H1 (cell line): ENCODE measurements at regions not wholly inside any gene's neighbourhood (a gene's known extent, or its start where the extent isn't known, plus 50 kb on each side); places are given as distances from the start of the nearest gene placed in this dataset.

ENCODE experiments used
- CTCF ChIA-PET: fragments of 300-600 bp; sonication (Branson Sonifier 250); formaldehyde crosslinking; loops from one replicate; lab custom pipeline; 2021; ENCODE audit not compliant: partially characterized antibody; lab: Charles Lee
- POLR2A ChIA-PET: fragments of 300-600 bp; sonication (Branson Sonifier 250); formaldehyde crosslinking; loops from one replicate; lab custom pipeline; 2021; ENCODE audit warnings: inconsistent platforms; ENCODE audit not compliant: partially characterized antibody; lab: Charles Lee
- DNase-seq, 2 experiments: peaks; one replicate each; pipeline versions ENCODE4 v3.0.0 to v3.0.0-alpha.2; 2010 to 2022; ENCODE audit warnings: low spot score in 2 of 2, low read depth in 1 of 2, mixed read lengths in 1 of 2
- FAIRE-seq: peaks from 2 replicates; lab custom pipeline; 2011; peaks lifted over from hg19 to GRCh38; lab: Jason Lieb, UNC
- H2AFZ ChIP-seq: 2 replicates; pipeline ENCODE4 v1.8.1; 2012; ENCODE audit warnings: low read length, inconsistent platforms
- H2AK5ac ChIP-seq: 2 replicates; pipeline ENCODE4 v1.6.1; 2013; ENCODE audit warnings: low read depth, low read length
- H2BK120ac ChIP-seq: replicated peaks from 2 replicates; pipeline ENCODE3; 2013; ENCODE audit warnings: low read depth, low read length, inconsistent platforms
- H2BK12ac ChIP-seq: 2 replicates; pipeline ENCODE4 v1.6.1; 2013; ENCODE audit warnings: low read depth, low read length
- H2BK15ac ChIP-seq: 2 replicates; pipeline ENCODE4 v1.6.1; 2013; ENCODE audit warnings: low read length
- H2BK20ac ChIP-seq: 2 replicates; pipeline ENCODE4 v1.6.1; 2013; ENCODE audit warnings: low read length
- H2BK5ac ChIP-seq: 2 replicates; pipeline ENCODE4 v1.6.1; 2013; ENCODE audit warnings: low read depth, low read length
- H3K14ac ChIP-seq: 2 replicates; pipeline ENCODE4 v1.6.1; 2013; ENCODE audit warnings: inconsistent platforms; ENCODE audit not compliant: insufficient read length
- H3K18ac ChIP-seq: 2 replicates; pipeline ENCODE4 v1.6.1; 2013; ENCODE audit warnings: low read length; ENCODE audit errors: extremely low read depth
- H3K23ac ChIP-seq: 2 replicates; pipeline ENCODE4 v1.6.1; 2013; ENCODE audit warnings: inconsistent platforms; ENCODE audit not compliant: insufficient read length
- H3K23me2 ChIP-seq: 2 replicates; pipeline ENCODE4 v1.6.1; 2013; ENCODE audit warnings: low read depth, low read length
- H3K27ac ChIP-seq: 2 replicates; pipeline ENCODE4 v1.6.1; 2011; ENCODE audit warnings: low read depth, low read length, inconsistent platforms
- H3K27me3 ChIP-seq, 4 experiments: replicated peaks in 1 of 4; 1 replicate in 1 of 4; 2 replicates in 3 of 4; pipeline versions ENCODE4 v1.6.1 to v1.8.1; 2011 to 2013; ENCODE audit warnings: low read length in 3 of 4, mild to moderate bottlenecking in 3 of 4, inconsistent platforms in 2 of 4, mixed read lengths in 2 of 4, moderate library complexity in 1 of 4; ENCODE audit not compliant: control insufficient read depth in 3 of 4, insufficient read depth in 3 of 4; ENCODE audit errors: extremely low read depth in 1 of 4
- H3K36me3 ChIP-seq, 4 experiments: 2 replicates each; pipeline versions ENCODE4 v1.6.1 to v1.8.1; 2011 to 2013; ENCODE audit warnings: mild to moderate bottlenecking in 4 of 4, low read length in 3 of 4, moderate library complexity in 2 of 4, control low read depth in 1 of 4, inconsistent platforms in 1 of 4; ENCODE audit not compliant: insufficient read depth in 4 of 4, control insufficient read depth in 2 of 4
- H3K4ac ChIP-seq: replicated peaks from 2 replicates; pipeline ENCODE3; 2013; ENCODE audit warnings: low read length, low read depth, mixed read lengths, inconsistent platforms; ENCODE audit not compliant: insufficient read length
- H3K4me1 ChIP-seq, 4 experiments: replicated peaks in 1 of 4; 1 replicate in 1 of 4; 2 replicates in 3 of 4; pipeline versions ENCODE4 v1.6.1 to v1.8.1; 2011 to 2013; ENCODE audit warnings: low read length in 3 of 4, inconsistent platforms in 2 of 4, mixed read lengths in 1 of 4; ENCODE audit not compliant: insufficient read depth in 4 of 4, control insufficient read depth in 3 of 4
- H3K4me2 ChIP-seq, 2 experiments: 2 replicates each; pipeline versions ENCODE4 v1.6.1 to v1.8.1; 2011 to 2013; ENCODE audit warnings: low read depth in 2 of 2, low read length in 2 of 2, control low read depth in 1 of 2, inconsistent platforms in 1 of 2, mild to moderate bottlenecking in 1 of 2; ENCODE audit not compliant: insufficient read depth in 1 of 2
- H3K4me3 ChIP-seq, 4 experiments: fragments of 200-600, 300-600 bp in 1 of 4; sonication (generic), shearing (Covaris generic), sonication (Bioruptor Twin) in 1 of 4; 2 replicates each; pipeline versions ENCODE4 v1.5.1 to v1.8.1; 2011 to 2016; ENCODE audit warnings: low read length in 4 of 4, low read depth in 3 of 4, control low read depth in 2 of 4, inconsistent platforms in 2 of 4, mild to moderate bottlenecking in 2 of 4, mixed read lengths in 1 of 4, moderate library complexity in 1 of 4; ENCODE audit not compliant: insufficient read depth in 2 of 4; ENCODE audit errors: extremely low read depth in 1 of 4
- H3K56ac ChIP-seq: replicated peaks from 2 replicates; pipeline ENCODE3; 2013; ENCODE audit warnings: low read depth, mild to moderate bottlenecking, mixed read lengths, low read length, inconsistent platforms; ENCODE audit not compliant: insufficient read length
- H3K79me1 ChIP-seq: 2 replicates; pipeline ENCODE4 v1.6.1; 2013; ENCODE audit warnings: low read depth, low read length, control low read depth
- H3K79me2 ChIP-seq, 2 experiments: 2 replicates each; pipeline versions ENCODE4 v1.6.1 to v1.8.1; 2012 to 2013; ENCODE audit warnings: low read length in 2 of 2, mild to moderate bottlenecking in 2 of 2, inconsistent platforms in 1 of 2; ENCODE audit not compliant: insufficient read depth in 2 of 2, control insufficient read depth in 1 of 2
- H3K9ac ChIP-seq, 4 experiments: replicated peaks in 1 of 4; 1 replicate in 1 of 4; 2 replicates in 3 of 4; pipeline versions ENCODE4 v1.6.1 to v1.8.1; 2011 to 2013; ENCODE audit warnings: low read depth in 3 of 4, low read length in 3 of 4, control low read depth in 2 of 4, mild to moderate bottlenecking in 2 of 4, moderate library complexity in 2 of 4, inconsistent platforms in 1 of 4; ENCODE audit errors: extremely low read depth in 1 of 4
- H3K9me3 ChIP-seq, 2 experiments: 2 replicates each; pipeline versions ENCODE4 v1.6.1 to v1.8.1; 2012 to 2013; ENCODE audit warnings: mild to moderate bottlenecking in 2 of 2, moderate library complexity in 2 of 2, control low read depth in 1 of 2, inconsistent platforms in 1 of 2, low read depth in 1 of 2, low read length in 1 of 2, mixed read lengths in 1 of 2; ENCODE audit not compliant: insufficient read depth in 2 of 2
- H4K20me1 ChIP-seq, 2 experiments: replicated peaks in 1 of 2; 2 replicates each; pipeline versions ENCODE3 to v1.8.1; 2011 to 2013; ENCODE audit warnings: inconsistent platforms in 2 of 2, low read length in 2 of 2, mild to moderate bottlenecking in 1 of 2; ENCODE audit not compliant: insufficient read depth in 2 of 2, control insufficient read depth in 1 of 2
- H4K5ac ChIP-seq: 2 replicates; pipeline ENCODE4 v1.6.1; 2013; ENCODE audit warnings: low read length, low read depth, mixed read lengths, inconsistent platforms; ENCODE audit not compliant: insufficient read length
- H4K8ac ChIP-seq: 2 replicates; pipeline ENCODE4 v1.8.0; 2013; ENCODE audit warnings: mild to moderate bottlenecking, moderate library complexity, low read length, inconsistent platforms; ENCODE audit not compliant: insufficient read depth; ENCODE audit errors: extremely low read depth
- H4K91ac ChIP-seq: replicated peaks from 2 replicates; pipeline ENCODE3; 2013; ENCODE audit warnings: low read length, mixed read lengths, inconsistent platforms; ENCODE audit not compliant: insufficient read length
- CHD2 ChIP-seq: IDR thresholded peaks from 2 replicates; pipeline ENCODE4 v1.6.1; 2012; ENCODE audit warnings: low read length, improper control_type of control experiment
- GTF2F1 ChIP-seq: IDR thresholded peaks from 2 replicates; pipeline ENCODE4 v1.6.1; 2012; ENCODE audit warnings: low read depth, low read length, improper control_type of control experiment, borderline replicate concordance
- KDM1A ChIP-seq: fragments of 200-600, 300-600 bp; sonication (generic); IDR thresholded peaks from 2 replicates; pipeline ENCODE4 v1.7.1; 2016; ENCODE audit warnings: mild to moderate bottlenecking, low read length, borderline replicate concordance
- KDM5A ChIP-seq: fragments of 200-600 bp; IDR thresholded peaks from 2 replicates; pipeline ENCODE4 v1.7.1; 2012; ENCODE audit warnings: mild to moderate bottlenecking, low read length, inconsistent platforms, mixed read lengths
- PHF8 ChIP-seq: fragments of 200-600 bp; sonication (generic); conservative IDR thresholded peaks from 2 replicates; pipeline ENCODE4 v1.7.1; 2012; ENCODE audit warnings: low read depth, mild to moderate bottlenecking, inconsistent platforms, low read length, moderate library complexity
- POU5F1 ChIP-seq: IDR thresholded peaks from 2 replicates; pipeline ENCODE4 v1.6.1; 2011; ENCODE audit warnings: low read depth, mild to moderate bottlenecking, low read length, moderate library complexity
- SRF ChIP-seq: IDR thresholded peaks from 2 replicates; pipeline ENCODE4 v1.6.1; 2011; ENCODE audit warnings: mild to moderate bottlenecking, low read depth, low read length, moderate library complexity
- TEAD4 ChIP-seq: IDR thresholded peaks from 2 replicates; pipeline ENCODE4 v1.6.1; 2012; ENCODE audit warnings: low read depth, low read length, inconsistent platforms, mixed read lengths
- WGBS, 2 experiments: shearing (Covaris generic) in 1 of 2; methylation state at CpG; one replicate each; pipeline versions ENCODE4 v1.1.6 to v1.1.7; 2013 to 2015; ENCODE audit warnings: low lambda C conversion rate in 2 of 2, mixed read lengths in 2 of 2, inconsistent platforms in 1 of 2, low coverage in 1 of 2, missing lambda C conversion rate in 1 of 2; ENCODE audit not compliant: insufficient replicate concordance in 2 of 2, insufficient coverage in 1 of 2, insufficient read length in 1 of 2; ENCODE audit errors: extremely low coverage in 1 of 2, missing lambda C conversion rate in 1 of 2; 5-methylcytosine and 5-hydroxymethylcytosine counted together

DNA sequence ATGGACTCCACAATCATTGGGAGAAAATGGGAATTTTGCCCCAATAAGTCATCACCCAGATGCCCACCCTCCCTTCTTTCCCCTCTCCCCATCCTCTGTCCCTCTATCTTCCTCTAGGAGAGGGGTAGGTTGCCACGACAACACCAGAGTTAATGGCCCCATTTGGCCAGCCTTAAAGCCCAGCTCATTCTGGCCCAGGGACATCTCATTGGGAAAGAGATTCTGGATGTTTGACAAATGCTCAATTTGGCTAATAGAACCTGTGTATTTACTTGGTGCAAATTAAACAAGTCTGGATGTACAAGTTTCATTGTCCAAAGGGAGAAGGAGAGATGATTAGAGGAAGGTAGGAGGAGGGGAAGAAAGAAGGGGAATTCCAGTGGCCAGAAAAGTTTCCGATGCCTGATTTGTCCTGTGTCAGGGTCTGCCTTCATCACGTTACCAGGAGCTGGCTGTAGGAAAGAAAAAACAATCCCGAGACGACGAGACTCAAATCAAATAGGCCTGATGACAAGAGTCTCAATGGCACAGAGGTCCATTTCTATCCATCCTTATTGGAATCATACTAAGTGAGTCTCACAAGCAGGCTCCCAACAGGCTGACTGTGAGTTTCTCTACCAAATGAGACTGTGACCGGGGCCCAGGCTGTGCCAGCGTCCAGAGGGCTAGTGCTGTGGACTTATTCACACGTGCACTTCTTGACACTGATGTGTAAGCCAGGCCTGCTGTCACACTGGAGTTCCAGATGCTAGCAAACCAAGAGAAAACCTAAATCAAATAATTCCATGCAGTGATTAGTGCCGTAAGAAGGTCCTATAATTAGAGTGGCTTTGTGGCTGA is 265.2 kb upstream of the APCDD1 start:
- Histone ChIP-seq H3K23me2 (no peaks in the 10 kb centered on the region), H3K4me2 (no peak overlapping the region), H3K36me3 (no peaks in the 10 kb centered on the region), H4K5ac (no peak overlapping the region), H2AK5ac (no peak overlapping the region), H4K91ac (no peak overlapping the region), H3K79me1 (no peaks in the 10 kb centered on the region), H3K14ac (no peak overlapping the region), H3K27me3 (no peaks in the 10 kb centered on the region), H4K20me1 (no peaks in the 10 kb centered on the region), H3K9ac (no peak overlapping the region), H3K79me2 (no peaks in the 10 kb centered on the region), H4K8ac (no peak overlapping the region; the same call in 1 of the 2 replicates), H2BK120ac (no peak overlapping the region), H3K27ac (no peak overlapping the region), H3K4me1 (no peaks in the 10 kb centered on the region), H2BK15ac (no peak overlapping the region), H3K56ac (no peak overlapping the region), H3K4ac (no peak overlapping the region), H3K9me3 (0 out of 4 replicates have a peak, but pooled peaks cover 0 to 2% of the 10 kb centered on the region in 2 experiments), H2BK20ac (no peak overlapping the region), H2BK12ac (no peak overlapping the region), H2AFZ (no peak overlapping the region), H3K23ac (no peak overlapping the region), H3K4me3 (no peak overlapping the region), H3K18ac (no peak overlapping the region), H2BK5ac (no peak overlapping the region)
- DNase-seq: no peak
- TF ChIP-seq KDM5A (no peak), POU5F1 (no peak), GTF2F1 (no peak), CHD2 (no peak), PHF8 (no peak), SRF (no peak), TEAD4 (no peak), KDM1A (no peak)
- FAIRE-seq: no peak
- 89% methylated on average over 9 of the region's 10 CpGs; no CpG with 5 or more reads in 1 of the 2 experiments for WGBS, 2 experiments
- ChIA-PET POLR2A (no interaction called here), CTCF (interaction anchor here (0.6 to 1.0 kb wide), 2 partner anchors 55 to 336 kb away, joined by 3 read pairs; no protein-coding TSS in a partner anchor)
